D341Med (cell line): ENCODE measurements at regions not wholly inside any gene's neighbourhood (a gene's known extent, or its start where the extent isn't known, plus 50 kb on each side); places are given as distances from the start of the nearest gene placed in this dataset.
"Not testable (repeated sequence)": the region's sequence is repeated elsewhere in the genome, so short reads cannot be mapped to it uniquely, and the experiment has no call there.

ENCODE experiments used
- DNase-seq: peaks from one replicate; pipeline ENCODE4 v3.0.0; 2012; ENCODE audit warnings: low spot score

DNA sequence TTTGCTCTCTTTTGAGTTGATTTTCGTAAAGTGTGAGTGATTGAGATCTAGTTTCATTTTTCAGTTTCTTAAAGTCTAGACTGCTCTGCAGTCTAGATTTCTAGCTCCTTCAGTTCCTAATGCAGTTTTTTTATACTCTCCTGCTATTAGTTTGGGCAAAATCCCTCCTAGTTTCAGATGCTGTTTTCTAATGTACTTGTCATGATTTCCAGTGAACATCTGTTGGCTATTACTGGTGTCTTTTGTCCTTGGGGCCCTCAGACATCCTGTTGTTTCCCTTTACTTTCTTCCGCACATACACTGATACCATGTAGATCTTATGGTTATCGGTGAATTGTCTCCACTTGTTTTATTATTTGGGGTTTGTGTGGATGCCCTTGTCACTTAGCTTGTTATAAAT is 292.1 kb downstream of the TDRD3 start:
- DNase-seq = no peak

DNA sequence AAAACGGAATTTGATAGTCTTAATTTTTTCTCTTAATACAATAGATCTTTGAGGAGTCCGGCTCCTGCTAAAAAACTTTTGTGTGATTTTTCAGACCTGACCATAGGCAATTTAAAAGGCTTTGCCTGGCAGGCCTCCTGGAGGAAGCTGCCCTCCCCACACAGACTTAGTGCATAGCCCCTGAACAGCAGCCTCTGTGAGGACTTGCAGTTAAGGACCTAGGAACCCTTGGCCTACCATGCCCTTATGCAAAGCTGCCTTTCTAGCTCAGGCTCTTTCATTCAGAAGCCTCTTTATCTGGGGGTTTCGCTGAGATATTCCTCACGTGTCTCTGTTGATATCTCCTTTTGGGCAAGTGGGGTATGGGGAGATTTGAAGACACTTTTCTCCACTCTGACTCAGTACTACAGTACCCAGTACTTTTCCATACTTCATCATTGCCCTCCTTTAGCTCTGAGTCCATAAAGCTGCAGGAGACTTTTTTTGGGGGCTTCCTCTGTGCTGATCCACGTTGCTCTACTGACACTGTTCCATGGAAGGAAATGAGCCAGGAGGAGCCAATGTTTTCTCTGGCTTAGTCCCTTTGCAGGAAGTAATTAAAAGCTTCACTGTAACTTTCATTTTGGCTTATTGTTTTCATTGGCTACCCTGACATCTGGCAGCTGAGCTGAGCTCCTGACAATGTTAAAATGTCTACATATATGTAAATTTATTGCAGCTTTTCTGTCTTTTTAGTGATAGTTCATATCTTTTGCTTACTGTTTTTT is 283.1 kb downstream of the TDRD3 start:
- no peak for DNase-seq

DNA sequence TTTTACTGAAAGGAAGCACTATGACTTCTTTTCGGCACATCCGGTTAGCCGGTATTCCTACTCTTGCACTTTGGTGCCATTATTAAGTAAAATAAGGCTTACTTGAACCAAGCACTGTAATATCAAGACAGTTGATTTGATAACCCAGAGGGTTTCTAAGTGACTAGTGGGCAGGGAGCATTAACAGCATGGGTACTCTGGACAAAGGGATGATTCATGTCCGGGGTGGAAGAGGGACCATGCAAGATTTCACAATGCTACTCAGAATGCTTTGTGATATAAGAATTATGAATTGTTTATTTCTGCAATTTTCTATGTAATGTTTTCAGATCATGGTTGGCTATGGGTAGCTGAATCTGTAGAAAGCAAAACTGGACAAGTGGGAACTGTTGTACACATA is 282.1 kb downstream of the TDRD3 start:
- DNase-seq = no peak

DNA sequence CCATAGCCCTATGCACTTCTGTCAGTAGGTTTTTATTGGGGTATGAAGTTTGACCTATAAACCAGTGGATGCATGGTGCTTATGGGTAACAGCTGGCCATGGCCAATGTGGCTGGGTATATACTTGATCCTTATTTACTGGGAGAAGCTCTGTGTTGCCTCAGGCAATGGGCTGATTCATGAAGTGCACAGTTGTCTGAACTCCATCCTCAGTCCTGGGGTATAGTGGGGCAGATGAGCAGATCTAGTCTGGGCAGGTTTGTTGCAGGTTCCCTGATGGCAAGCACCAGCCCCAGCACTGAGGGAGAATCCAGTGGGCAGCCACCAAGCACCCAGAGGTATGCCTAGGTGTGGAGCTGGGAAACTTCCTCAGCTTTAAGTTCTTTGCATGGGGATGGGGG is 274.4 kb downstream of the TDRD3 start:
- no peak for DNase-seq

DNA sequence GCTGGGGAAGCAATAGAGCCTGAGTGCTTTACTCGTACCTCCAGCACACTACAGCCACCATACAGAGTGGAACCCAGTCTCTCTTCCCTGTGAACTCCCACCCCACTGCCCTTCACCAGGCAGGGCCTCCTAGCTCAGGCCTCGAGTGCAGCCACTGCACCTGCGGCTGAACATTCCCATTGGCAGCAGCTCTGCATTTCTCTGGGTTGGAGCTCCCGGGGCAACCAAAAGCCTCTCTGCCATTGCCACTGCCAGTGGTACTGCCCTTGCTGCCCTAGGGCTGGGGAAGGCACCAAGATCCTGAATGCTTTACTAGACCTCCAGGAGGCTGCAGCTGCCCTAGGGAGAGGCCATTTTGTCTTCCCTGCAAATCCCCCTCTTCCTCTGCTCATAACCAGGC is 266.8 kb downstream of the TDRD3 start:
- DNase-seq = no peak

DNA sequence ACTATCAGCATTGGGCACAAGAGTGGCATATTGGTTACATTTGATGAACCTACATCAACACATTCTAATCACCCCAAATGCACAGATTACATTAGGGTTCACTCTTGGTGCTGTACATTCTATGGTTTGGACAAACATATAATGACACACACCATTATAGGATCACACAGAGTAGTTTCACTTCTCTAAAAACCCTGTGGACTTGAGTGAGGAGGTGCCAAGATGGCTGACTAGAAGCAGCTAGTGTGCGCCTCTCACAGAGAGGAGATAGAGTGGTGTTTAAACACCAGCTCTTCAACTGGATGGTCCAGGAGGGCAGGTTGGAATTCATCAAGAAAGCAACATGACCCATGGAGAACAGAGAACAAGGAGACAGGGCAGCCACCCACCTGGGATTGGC is 265.6 kb downstream of the TDRD3 start:
- no peak for DNase-seq

DNA sequence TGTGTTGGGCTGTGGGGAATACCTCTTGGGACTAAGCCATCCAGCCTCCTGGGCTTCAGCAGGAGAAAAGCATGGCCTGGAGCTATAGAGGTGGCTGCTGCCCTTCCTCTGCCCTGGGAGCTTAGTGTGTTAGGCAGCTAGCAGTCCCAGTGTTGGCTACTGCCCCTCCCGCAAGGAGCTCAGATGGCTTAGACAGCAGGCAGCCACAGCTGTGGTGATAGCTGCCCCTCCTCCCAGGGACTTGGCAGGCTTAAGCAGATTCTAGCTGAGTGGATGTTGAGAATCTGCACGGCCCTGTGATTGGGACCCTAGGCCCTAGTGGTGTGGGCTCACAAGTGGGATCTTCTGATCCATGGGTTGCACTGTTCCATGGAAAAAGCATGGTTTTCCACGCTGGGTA is 264.5 kb downstream of the TDRD3 start:
- DNase-seq = peak; percentile 60

DNA sequence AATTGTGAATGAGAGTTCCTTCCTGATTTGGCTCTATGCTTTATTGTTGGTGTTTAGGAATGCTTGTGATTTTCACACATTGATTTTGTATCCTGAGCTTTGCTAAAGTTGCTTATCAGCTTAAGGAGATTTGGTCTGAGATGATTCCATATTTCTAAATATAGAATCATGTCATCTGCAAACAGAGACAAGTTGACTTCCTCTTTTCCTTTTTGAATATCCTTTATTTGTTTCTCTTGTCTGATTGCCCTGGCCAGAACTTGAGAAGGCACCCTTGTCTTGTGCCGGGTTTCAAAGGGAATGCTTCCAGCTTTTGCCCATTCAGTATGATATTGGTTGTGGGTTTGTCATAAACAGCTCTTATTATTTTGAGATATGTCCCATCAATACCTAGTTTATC is 260.6 kb downstream of the TDRD3 start:
- DNase-seq = not testable (repeated sequence)

DNA sequence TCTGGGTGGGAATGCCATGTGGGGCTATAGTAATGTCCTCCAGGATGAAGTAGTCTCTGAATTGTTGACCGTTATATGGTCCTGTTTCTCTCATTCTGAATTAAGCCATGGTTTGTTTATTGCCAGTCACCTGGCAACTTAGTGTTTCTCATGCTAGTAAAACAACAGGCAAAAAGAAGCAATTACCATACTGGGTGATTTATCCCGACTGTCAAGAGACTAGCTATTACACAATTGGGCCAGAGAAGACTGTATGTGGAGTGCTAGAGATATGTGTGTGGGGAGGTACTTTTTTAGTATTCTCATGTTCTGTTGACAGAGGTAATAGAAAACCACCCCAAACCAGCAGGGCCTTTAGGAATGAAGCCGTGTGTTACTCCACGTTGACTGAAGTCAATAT is 258.2 kb downstream of the TDRD3 start:
- no peak for DNase-seq

DNA sequence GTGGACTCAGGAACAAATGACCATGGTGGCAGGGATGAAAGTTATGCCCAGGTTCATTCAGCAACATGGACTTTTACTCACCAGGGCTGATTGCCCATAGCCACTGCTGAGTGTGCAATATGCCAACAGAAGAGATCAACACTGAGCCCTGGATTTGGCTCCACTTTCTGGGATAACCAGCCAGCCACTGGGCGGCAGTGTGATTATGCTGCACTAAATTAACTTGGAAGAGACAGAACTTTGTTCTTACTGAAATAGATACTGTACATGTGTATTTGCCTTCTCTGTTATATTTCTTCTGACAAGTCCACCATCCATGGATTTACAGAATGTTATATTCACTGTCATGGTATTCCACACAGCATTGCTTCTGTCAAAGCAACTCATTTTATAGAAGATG is 257.4 kb downstream of the TDRD3 start:
- peak; percentile 69 for DNase-seq

DNA sequence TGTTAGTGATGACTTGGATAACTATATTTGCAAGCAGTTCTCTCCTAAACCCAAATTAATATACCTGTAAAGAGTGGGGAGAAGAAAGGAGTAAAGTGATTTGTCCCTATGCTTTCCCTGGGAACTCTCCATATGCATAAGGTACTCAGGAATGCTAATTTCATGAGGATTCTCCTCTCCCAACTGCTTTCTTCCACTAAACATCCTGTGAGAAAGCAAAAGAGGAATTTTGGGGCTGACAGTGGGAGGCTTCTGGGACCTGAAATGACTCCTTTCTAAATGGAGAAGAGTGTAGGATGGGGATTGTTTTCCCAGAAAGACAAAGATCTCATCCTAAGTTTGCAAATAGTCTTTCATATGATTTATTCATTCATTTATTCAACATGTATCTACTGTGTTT is 250.5 kb downstream of the TDRD3 start:
- no peak for DNase-seq

DNA sequence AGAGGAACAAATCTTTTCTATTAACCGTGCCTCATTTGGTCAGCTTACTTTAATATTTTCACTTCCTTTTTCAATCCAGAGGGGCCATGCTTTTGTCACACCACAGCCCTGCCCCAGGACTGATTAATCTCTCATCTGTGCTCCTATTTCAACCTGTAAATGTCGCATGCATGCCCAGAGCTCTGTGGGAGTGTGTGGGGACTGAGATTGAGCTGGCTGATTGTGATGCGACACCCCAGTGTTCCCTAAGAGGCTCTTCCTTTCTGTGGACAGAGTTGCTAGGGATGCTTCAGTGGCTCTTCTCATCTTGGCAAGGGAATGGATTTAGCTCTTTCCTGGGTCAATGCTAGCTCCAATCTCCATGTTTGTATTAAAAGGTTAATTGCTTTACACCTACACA is 249.6 kb downstream of the TDRD3 start:
- no peak for DNase-seq

DNA sequence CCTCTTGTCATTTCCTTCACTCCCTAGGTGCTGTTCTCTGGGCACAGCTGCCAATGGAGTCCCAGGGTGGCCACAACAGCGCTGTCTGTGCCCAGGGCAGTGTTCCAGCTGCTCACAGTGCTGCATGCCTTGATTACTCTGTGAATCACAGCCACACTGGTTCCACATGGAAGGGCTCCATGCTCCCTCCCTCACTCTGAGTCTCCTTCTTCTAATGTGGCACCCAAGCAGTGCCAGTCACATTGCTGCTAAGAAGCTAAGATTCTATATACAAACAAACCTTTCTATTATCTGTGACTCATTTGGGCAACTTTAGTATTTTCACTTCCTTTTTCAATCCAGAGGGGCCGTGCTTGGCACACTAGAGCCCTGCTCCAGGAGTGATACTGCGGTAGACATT is 248.7 kb downstream of the TDRD3 start:
- DNase-seq = no peak

DNA sequence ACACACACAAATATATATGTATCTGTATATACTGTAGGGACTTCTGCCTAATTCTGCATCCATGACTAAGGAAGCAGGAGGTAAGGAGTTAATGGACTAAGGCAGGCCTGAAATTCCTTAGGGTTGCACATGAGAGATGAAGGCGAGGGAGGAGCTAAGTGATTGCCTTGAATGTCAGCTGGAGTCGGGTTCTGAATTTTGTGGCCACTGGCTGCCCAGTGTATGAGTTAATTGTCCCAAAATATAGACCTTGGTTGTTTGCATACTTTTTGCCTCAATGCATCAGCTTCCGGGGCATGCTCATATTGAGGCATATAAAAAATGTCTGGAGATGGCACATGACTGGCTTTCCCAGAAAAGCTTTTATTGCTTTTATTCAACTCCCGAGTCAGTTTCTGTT is 245.5 kb downstream of the TDRD3 start:
- no peak for DNase-seq

DNA sequence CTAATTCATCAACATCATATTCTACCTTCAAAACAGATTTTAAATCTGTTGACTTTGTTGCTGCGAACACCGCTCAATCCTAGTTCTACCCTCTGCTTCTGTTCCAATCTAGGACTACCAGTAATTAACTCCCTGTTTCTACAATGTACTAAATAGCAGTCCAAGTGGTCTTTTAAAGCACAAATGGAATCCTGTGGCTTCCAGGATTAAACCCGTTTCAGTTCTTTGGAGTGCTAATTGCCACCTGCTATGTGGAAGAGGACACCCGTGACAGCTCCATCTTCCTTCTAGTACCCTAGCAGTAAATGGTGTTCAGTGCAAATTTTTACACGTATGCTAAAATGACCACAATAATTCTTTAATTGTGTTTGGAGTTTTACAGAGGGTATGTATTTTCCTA is 232.1 kb downstream of the TDRD3 start:
- DNase-seq = no peak

DNA sequence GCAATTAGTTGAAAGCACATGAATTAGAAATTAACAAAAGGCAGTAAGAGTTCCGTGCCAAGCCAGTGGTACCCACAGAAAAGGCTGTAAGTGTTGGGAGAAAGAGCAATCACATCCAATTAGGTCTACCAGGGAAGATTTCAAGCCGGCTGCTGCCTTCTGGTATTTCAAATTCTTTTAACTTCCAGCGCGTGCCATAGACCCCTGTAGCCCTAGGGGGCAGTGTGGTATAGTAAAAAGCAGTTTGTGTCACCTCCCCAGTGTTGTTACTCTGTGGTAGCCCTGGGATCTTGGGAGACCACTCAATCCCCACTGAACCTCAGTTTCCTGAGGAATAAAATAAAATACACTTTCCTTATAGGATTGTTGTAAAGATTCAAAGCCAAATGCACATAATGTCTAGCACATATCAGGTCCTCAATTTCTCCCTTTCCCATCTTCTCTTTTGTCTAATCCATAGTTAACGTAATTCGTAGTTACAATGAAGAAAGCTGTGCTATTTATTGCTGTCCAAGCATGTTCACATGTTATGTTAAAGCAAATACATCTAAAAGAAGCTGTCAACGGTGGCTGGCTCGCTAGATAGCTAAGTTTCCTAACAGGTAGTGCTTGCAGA is 230.2 kb downstream of the TDRD3 start:
- peak; percentile 71 for DNase-seq
